Transverse colon (tissue), 3 donors: ENCODE measurements at regions not wholly inside any gene's neighbourhood (a gene's known extent, or its start where the extent isn't known, plus 50 kb on each side); places are given as distances from the start of the nearest gene placed in this dataset.

ENCODE experiments used
- POLR2A ChIP-seq: fragments of 450-650 bp; IDR thresholded peaks from one replicate; pipeline ENCODE4 v1.6.1; 2016; ENCODE audit warnings: antibody characterized with exemption, mild to moderate bottlenecking, moderate library complexity
- TF ChIP-seq, protein P1 (sequence below), 5 experiments: fragments of 200-600 bp in 3 of 5; fragments of 450-650 bp in 2 of 5; sonication (generic) in 3 of 5; IDR thresholded peaks; 1 replicate in 2 of 5; 2 replicates in 3 of 5; pipeline ENCODE4 v1.5.1; 2016 to 2017; ENCODE audit warnings: antibody characterized with exemption in 5 of 5, inconsistent platforms in 3 of 5, mild to moderate bottlenecking in 2 of 5, moderate library complexity in 1 of 5

DNA sequence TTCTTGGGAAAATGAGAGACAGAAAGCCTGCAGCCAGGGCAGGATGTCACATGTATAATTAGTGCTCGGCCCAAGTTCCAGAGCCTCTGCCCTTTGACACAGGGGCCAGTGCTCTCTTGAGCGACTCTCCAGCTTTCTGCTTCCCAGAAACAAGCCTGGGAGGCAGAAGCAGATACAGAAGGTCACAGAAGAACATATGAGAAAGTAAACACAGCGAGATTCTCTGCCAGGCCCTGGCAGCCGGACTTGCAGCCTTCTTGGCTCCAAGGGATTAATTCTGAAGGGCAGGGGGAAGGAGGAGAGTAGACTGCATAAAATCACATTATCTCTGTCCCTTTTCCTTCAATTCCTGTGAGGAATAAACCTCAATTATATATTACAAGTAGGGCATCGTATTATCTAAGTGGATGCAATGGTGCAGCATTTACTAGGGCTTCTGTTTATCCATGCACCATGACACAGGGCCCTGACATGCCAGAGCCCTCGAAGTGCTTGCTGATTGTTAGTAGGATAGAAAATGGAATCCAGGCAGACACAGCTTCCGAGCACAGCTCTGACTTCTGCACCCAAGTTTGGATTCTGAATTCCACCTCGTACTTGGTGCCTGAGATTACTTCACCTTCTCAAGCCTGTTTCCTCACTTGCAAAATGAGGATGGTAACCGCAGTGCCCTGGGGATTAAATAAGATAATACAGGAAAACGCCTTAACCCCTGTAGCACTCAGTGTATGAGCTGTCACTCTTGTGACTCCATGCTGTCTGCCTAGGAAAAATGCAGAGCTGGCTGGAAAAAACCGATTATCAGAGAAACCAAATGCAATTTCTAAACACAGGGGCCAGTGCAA lies 536.5 kb downstream of the TNS3 start:
- TF ChIP-seq, protein P1, sequence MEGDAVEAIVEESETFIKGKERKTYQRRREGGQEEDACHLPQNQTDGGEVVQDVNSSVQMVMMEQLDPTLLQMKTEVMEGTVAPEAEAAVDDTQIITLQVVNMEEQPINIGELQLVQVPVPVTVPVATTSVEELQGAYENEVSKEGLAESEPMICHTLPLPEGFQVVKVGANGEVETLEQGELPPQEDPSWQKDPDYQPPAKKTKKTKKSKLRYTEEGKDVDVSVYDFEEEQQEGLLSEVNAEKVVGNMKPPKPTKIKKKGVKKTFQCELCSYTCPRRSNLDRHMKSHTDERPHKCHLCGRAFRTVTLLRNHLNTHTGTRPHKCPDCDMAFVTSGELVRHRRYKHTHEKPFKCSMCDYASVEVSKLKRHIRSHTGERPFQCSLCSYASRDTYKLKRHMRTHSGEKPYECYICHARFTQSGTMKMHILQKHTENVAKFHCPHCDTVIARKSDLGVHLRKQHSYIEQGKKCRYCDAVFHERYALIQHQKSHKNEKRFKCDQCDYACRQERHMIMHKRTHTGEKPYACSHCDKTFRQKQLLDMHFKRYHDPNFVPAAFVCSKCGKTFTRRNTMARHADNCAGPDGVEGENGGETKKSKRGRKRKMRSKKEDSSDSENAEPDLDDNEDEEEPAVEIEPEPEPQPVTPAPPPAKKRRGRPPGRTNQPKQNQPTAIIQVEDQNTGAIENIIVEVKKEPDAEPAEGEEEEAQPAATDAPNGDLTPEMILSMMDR (IDR thresholded peaks at IDR 0.05), result no peak
- TF ChIP-seq POLR2A, result no peak
